ENCODE measurements at regions not wholly inside any gene's neighbourhood (a gene's known extent, or its start where the extent isn't known, plus 50 kb on each side); places are given as distances from the start of the nearest gene placed in this dataset.

GRCh38 chr2:13986119-13986720 lies 646.3 kb upstream of the LRATD1 start:
- no peaks in the 10 kb centered on the region for H3K4me1 ChIP-seq (ENCODE audit: insufficient read depth)
- 41 to 46% methylated on average over 8 of the region's 8 CpGs for WGBS, 2 experiments (ENCODE audit: low coverage in 1 of 2, low lambda C conversion rate in 2 of 2, missing lambda C conversion rate in 2 of 2)

GRCh38 chr2:13996527-13996926 lies 636.0 kb upstream of the LRATD1 start:
- Histone ChIP-seq H3K27ac (no peak overlapping the region), H3K4me1 (ENCODE audit: insufficient read depth) (no peaks in the 10 kb centered on the region), H3K4me2 (ENCODE audit: unreplicated experiment) (no peak overlapping the region), H3F3A (ENCODE audit: insufficient read depth) (no peaks in the 10 kb centered on the region), H3K9me3 (ENCODE audit: low read depth) (peaks cover 2% of the 10 kb centered on the region), H3K9me2 (ENCODE audit: insufficient read depth) (no peaks in the 10 kb centered on the region), H3K9ac (no peak overlapping the region), H2AFZ (no peak overlapping the region), H4K20me1 (ENCODE audit: insufficient read depth) (no peaks in the 10 kb centered on the region), H3K79me2 (ENCODE audit: insufficient read depth) (no peaks in the 10 kb centered on the region), H3K27me3 (replicated peaks; ENCODE audit: insufficient read depth) (no peaks in the 10 kb centered on the region), H3K36me3 (ENCODE audit: low read depth) (no peaks in the 10 kb centered on the region), H3K4me3 (no peak overlapping the region)
- in situ Hi-C loops (cut with MboI): no loop called here
- TF ChIP-seq EZH2phosphoT487 (IDR thresholded peaks at IDR 0.05; ENCODE audit: insufficient read depth, low read depth): no peak
- no peak for TF ChIP-seq EZH2 (IDR thresholded peaks at IDR 0.05; ENCODE audit: insufficient read depth, poor library complexity, severe bottlenecking)
- no peak for DNase-seq

More at GRCh38 chr2:13986119-13986720, 646.3 kb upstream of the LRATD1 start:
- Histone ChIP-seq H3K9me2 (ENCODE audit: insufficient read depth) (no peaks in the 10 kb centered on the region), H4K20me1 (ENCODE audit: insufficient read depth) (no peaks in the 10 kb centered on the region), H3K27ac (no peak overlapping the region), H3K4me3 (no peak overlapping the region), H3F3A (ENCODE audit: insufficient read depth) (no peaks in the 10 kb centered on the region), H3K27me3 (replicated peaks; ENCODE audit: insufficient read depth) (no peaks in the 10 kb centered on the region), H3K9me3 (ENCODE audit: low read depth) (no peaks in the 10 kb centered on the region), H3K36me3 (ENCODE audit: low read depth) (no peaks in the 10 kb centered on the region), H2AFZ (no peak overlapping the region), H3K79me2 (ENCODE audit: insufficient read depth) (no peaks in the 10 kb centered on the region), H3K4me2 (ENCODE audit: unreplicated experiment) (no peak overlapping the region), H3K9ac (no peak overlapping the region)
- DNase-seq: no peak
- in situ Hi-C loops (cut with MboI): no loop called here
- TF ChIP-seq EZH2phosphoT487 (IDR thresholded peaks at IDR 0.05; ENCODE audit: insufficient read depth, low read depth): no peak
- TF ChIP-seq EZH2 (IDR thresholded peaks at IDR 0.05; ENCODE audit: insufficient read depth, poor library complexity, severe bottlenecking): no peak

- DNase-seq: no peak
- TF ChIP-seq EZH2 (IDR thresholded peaks at IDR 0.05; ENCODE audit: insufficient read depth, poor library complexity, severe bottlenecking) (no peak), EZH2phosphoT487 (IDR thresholded peaks at IDR 0.05; ENCODE audit: insufficient read depth, low read depth) (no peak)
- H3F3A ChIP-seq (ENCODE audit: insufficient read depth): no peaks in the 10 kb centered on the region
- no peaks in the 10 kb centered on the region for H3K27me3 ChIP-seq (replicated peaks; ENCODE audit: insufficient read depth)
- no peak overlapping the region for H3K27ac ChIP-seq
- no peak overlapping the region for H2AFZ ChIP-seq
- in situ Hi-C loops (cut with MboI): no loop called here
- no peaks in the 10 kb centered on the region for H3K36me3 ChIP-seq (ENCODE audit: low read depth)
- no peaks in the 10 kb centered on the region for H3K9me2 ChIP-seq (ENCODE audit: insufficient read depth)
- H3K9me3 ChIP-seq (ENCODE audit: low read depth): no peaks in the 10 kb centered on the region
- H3K9ac ChIP-seq: no peak overlapping the region
- no peaks in the 10 kb centered on the region for H3K79me2 ChIP-seq (ENCODE audit: insufficient read depth)
- H3K4me1 ChIP-seq (ENCODE audit: insufficient read depth): no peaks in the 10 kb centered on the region
- 49 to 57% methylated on average over 4 of the region's 4 CpGs for WGBS, 2 experiments (ENCODE audit: low coverage in 1 of 2, low lambda C conversion rate in 2 of 2, missing lambda C conversion rate in 2 of 2)
- no peak overlapping the region for H3K4me3 ChIP-seq
- no peaks in the 10 kb centered on the region for H4K20me1 ChIP-seq (ENCODE audit: insufficient read depth)
- no peak overlapping the region for H3K4me2 ChIP-seq (ENCODE audit: unreplicated experiment)
Measured at GRCh38 chr2:14011190-14011589, 621.3 kb upstream of the LRATD1 start.

GRCh38 chr2:14015113-14015630 lies 617.3 kb upstream of the LRATD1 start:
- Histone ChIP-seq H3K27me3 (replicated peaks; ENCODE audit: insufficient read depth) (no peaks in the 10 kb centered on the region), H2AFZ (no peak overlapping the region), H3K79me2 (ENCODE audit: insufficient read depth) (no peaks in the 10 kb centered on the region), H3K9ac (no peak overlapping the region), H3K27ac (no peak overlapping the region), H3K9me2 (ENCODE audit: insufficient read depth) (no peaks in the 10 kb centered on the region), H4K20me1 (ENCODE audit: insufficient read depth) (no peaks in the 10 kb centered on the region), H3K4me2 (ENCODE audit: unreplicated experiment) (no peak overlapping the region), H3K36me3 (ENCODE audit: low read depth) (no peaks in the 10 kb centered on the region), H3K4me3 (no peak overlapping the region), H3F3A (ENCODE audit: insufficient read depth) (no peaks in the 10 kb centered on the region), H3K9me3 (ENCODE audit: low read depth) (no peaks in the 10 kb centered on the region), H3K4me1 (ENCODE audit: insufficient read depth) (no peaks in the 10 kb centered on the region)
- TF ChIP-seq EZH2 (IDR thresholded peaks at IDR 0.05; ENCODE audit: insufficient read depth, poor library complexity, severe bottlenecking) (no peak), EZH2phosphoT487 (IDR thresholded peaks at IDR 0.05; ENCODE audit: insufficient read depth, low read depth) (no peak)
- WGBS, 2 experiments (ENCODE audit: low coverage in 1 of 2, low lambda C conversion rate in 2 of 2, missing lambda C conversion rate in 2 of 2): 14 to 20% methylated on average over 4 of the region's 4 CpGs
- no peak for DNase-seq
- in situ Hi-C loops (cut with MboI): no loop called here

All from GM23248 (cell line).